CD8-positive, alpha-beta memory T cell (primary cell): ENCODE measurements at regions not wholly inside any gene's neighbourhood (a gene's known extent, or its start where the extent isn't known, plus 50 kb on each side); places are given as distances from the start of the nearest gene placed in this dataset.

ENCODE experiments used
- CTCF ChIA-PET: fragments of 350-600 bp; sonication (Branson Sonifier 250); formaldehyde crosslinking; loops from one replicate; lab custom pipeline; 2021; ENCODE audit warnings: antibody characterized with exemption; lab: Charles Lee
- POLR2A ChIA-PET: fragments of 350-600 bp; sonication (Branson Sonifier 250); formaldehyde crosslinking; loops from one replicate; lab custom pipeline; 2021; ENCODE audit warnings: antibody characterized with exemption; lab: Charles Lee
- DNase-seq, 5 donors: peaks; one replicate each; pipeline versions ENCODE4 v3.0.0 to v3.0.0-alpha.2; 2020 to 2022; ENCODE audit warnings: mixed read lengths in 1 of 5
- H3K27ac ChIP-seq: one replicate; pipeline ENCODE4 v1.7.0; 2013; ENCODE audit warnings: low read depth, mild to moderate bottlenecking, low read length, moderate library complexity
- H3K27me3 ChIP-seq: 2 replicates; pipeline ENCODE4 v1.7.0; 2013; ENCODE audit warnings: low read length, mild to moderate bottlenecking; ENCODE audit not compliant: insufficient read depth, poor library complexity, severe bottlenecking
- H3K36me3 ChIP-seq: 2 replicates; pipeline ENCODE4 v1.7.0; 2013; ENCODE audit warnings: mild to moderate bottlenecking, low read length, moderate library complexity; ENCODE audit not compliant: insufficient read depth
- H3K4me1 ChIP-seq: 2 replicates; pipeline ENCODE4 v1.7.0; 2013; ENCODE audit warnings: mild to moderate bottlenecking, low read length, moderate library complexity; ENCODE audit not compliant: insufficient read depth
- H3K4me3 ChIP-seq: 2 replicates; pipeline ENCODE4 v1.7.0; 2013; ENCODE audit warnings: mild to moderate bottlenecking, low read length
- H3K9me3 ChIP-seq: 2 replicates; pipeline ENCODE4 v1.7.0; 2013; ENCODE audit warnings: mild to moderate bottlenecking, low read length
- H3K27ac Mint-ChIP-seq, 8 donors: one replicate each; pipeline ENCODE4 v1.8.0; 2020 to 2021; ENCODE audit warnings: mixed read lengths in 8 of 8, mild to moderate bottlenecking in 6 of 8, inconsistent platforms in 3 of 8, moderate library complexity in 3 of 8
- H3K27me3 Mint-ChIP-seq, 2 donors: one replicate each; pipeline ENCODE4 v1.8.0; 2020 to 2021; ENCODE audit warnings: mixed read lengths in 2 of 2, mild to moderate bottlenecking in 1 of 2, moderate library complexity in 1 of 2
- H3K36me3 Mint-ChIP-seq, 3 donors: one replicate each; pipeline ENCODE4 v1.8.0; 2020 to 2021; ENCODE audit warnings: mixed read lengths in 3 of 3, inconsistent platforms in 1 of 3, mild to moderate bottlenecking in 1 of 3
- H3K4me1 Mint-ChIP-seq, 3 donors: one replicate each; pipeline ENCODE4 v1.8.0; 2020 to 2021; ENCODE audit warnings: mixed read lengths in 3 of 3, inconsistent platforms in 1 of 3, mild to moderate bottlenecking in 1 of 3
- H3K4me3 Mint-ChIP-seq, 7 donors: one replicate each; pipeline ENCODE4 v1.8.0; 2020 to 2021; ENCODE audit warnings: mixed read lengths in 7 of 7, mild to moderate bottlenecking in 6 of 7, moderate library complexity in 4 of 7, inconsistent platforms in 2 of 7
- H3K9me3 Mint-ChIP-seq, 5 donors: one replicate each; pipeline ENCODE4 v1.8.0; 2020 to 2022; ENCODE audit warnings: mixed read lengths in 5 of 5, mild to moderate bottlenecking in 3 of 5, moderate library complexity in 2 of 5, inconsistent platforms in 1 of 5

DNA sequence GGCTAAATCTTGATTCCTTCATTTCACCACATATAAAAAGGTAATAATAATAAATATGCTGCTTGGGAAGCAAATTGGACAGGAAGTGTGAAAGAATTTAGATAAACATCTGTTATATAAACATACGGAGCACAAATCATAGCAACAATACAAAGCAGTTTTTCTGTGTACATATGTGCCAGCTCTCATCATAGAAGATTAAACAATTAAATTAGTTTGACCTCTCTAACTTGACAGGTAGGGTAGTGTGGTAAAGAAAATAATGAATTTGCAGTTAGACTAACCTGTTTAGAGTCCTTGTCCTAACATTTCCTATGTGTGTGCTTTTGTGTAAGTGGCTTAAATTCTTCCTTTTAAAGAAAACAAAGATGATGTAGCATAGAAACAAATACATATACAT, 995.7 kb upstream of the TENM4 start:
- no peaks in the 10 kb centered on the region for H3K27me3 ChIP-seq
- no peak overlapping the region for H3K27ac Mint-ChIP-seq
- DNase-seq: no peak
- no peaks in the 10 kb centered on the region for H3K36me3 ChIP-seq
- no peaks in the 10 kb centered on the region for H3K4me1 ChIP-seq
- POLR2A ChIA-PET: no interaction called here
- CTCF ChIA-PET: no interaction called here
- H3K27me3 Mint-ChIP-seq: no peaks in the 10 kb centered on the region
- H3K4me3 ChIP-seq: no peak overlapping the region
- H3K36me3 Mint-ChIP-seq: no peaks in the 10 kb centered on the region
- no peak overlapping the region for H3K4me3 Mint-ChIP-seq
- no peaks in the 10 kb centered on the region for H3K9me3 ChIP-seq
- peaks cover 5 to 14% (median 14%) of the 10 kb centered on the region in 5 donors for H3K9me3 Mint-ChIP-seq
- no peaks in the 10 kb centered on the region for H3K4me1 Mint-ChIP-seq
- no peak overlapping the region for H3K27ac ChIP-seq

- no peaks in the 10 kb centered on the region for H3K4me1 Mint-ChIP-seq
- no peak overlapping the region for H3K27ac Mint-ChIP-seq
- no peaks in the 10 kb centered on the region for H3K27me3 Mint-ChIP-seq
- no peaks in the 10 kb centered on the region for H3K27me3 ChIP-seq
- no peaks in the 10 kb centered on the region for H3K36me3 Mint-ChIP-seq
- no peak overlapping the region for H3K4me3 ChIP-seq
- H3K9me3 Mint-ChIP-seq: peaks cover 6 to 19% (median 11%) of the 10 kb centered on the region in 5 donors
- POLR2A ChIA-PET: no interaction called here
- CTCF ChIA-PET: no interaction called here
- H3K9me3 ChIP-seq: no peaks in the 10 kb centered on the region
- H3K27ac ChIP-seq: no peak overlapping the region
- no peaks in the 10 kb centered on the region for H3K4me1 ChIP-seq
- no peak overlapping the region for H3K4me3 Mint-ChIP-seq
- no peaks in the 10 kb centered on the region for H3K36me3 ChIP-seq
- no peak for DNase-seq
Measured at GRCh38 chr11:80435345-80435744, 994.5 kb upstream of the TENM4 start.

GRCh38 chr11:80432057-80432456, 991.2 kb upstream of the TENM4 start:
- H3K9me3 ChIP-seq: no peaks in the 10 kb centered on the region
- Mint-ChIP-seq H3K36me3 (no peaks in the 10 kb centered on the region), H3K27me3 (no peaks in the 10 kb centered on the region), H3K4me3 (no peak overlapping the region), H3K4me1 (no peaks in the 10 kb centered on the region), H3K9me3 (peaks cover 5 to 20% (median 12%) of the 10 kb centered on the region in 5 donors), H3K27ac (no peak overlapping the region)
- H3K27ac ChIP-seq: no peak overlapping the region
- no peaks in the 10 kb centered on the region for H3K36me3 ChIP-seq
- H3K27me3 ChIP-seq: no peaks in the 10 kb centered on the region
- H3K4me1 ChIP-seq: no peaks in the 10 kb centered on the region
- CTCF ChIA-PET: interaction anchor here (1.4 kb wide), 1 partner anchor 8 kb away, joined by 3 read pairs; no protein-coding TSS in a partner anchor
- no peak for DNase-seq
- H3K4me3 ChIP-seq: no peak overlapping the region
- POLR2A ChIA-PET: no interaction called here

GRCh38 chr11:80424012-80424695, 983.3 kb upstream of the TENM4 start:
- Histone ChIP-seq H3K9me3 (no peaks in the 10 kb centered on the region), H3K27ac (no peak overlapping the region), H3K4me3 (no peak overlapping the region), H3K27me3 (no peaks in the 10 kb centered on the region), H3K36me3 (no peaks in the 10 kb centered on the region), H3K4me1 (no peaks in the 10 kb centered on the region)
- CTCF ChIA-PET: interaction anchor here (1.3 kb wide), 1 partner anchor 9 kb away, joined by 3 read pairs; no protein-coding TSS in a partner anchor
- H3K27ac Mint-ChIP-seq: no peak overlapping the region
- H3K27me3 Mint-ChIP-seq: peaks cover 0 to 2% of the 10 kb centered on the region in 2 donors
- H3K4me1 Mint-ChIP-seq: no peaks in the 10 kb centered on the region
- DNase-seq: no peak
- POLR2A ChIA-PET: no interaction called here
- no peak overlapping the region for H3K4me3 Mint-ChIP-seq
- peaks cover 0 to 15% (median 4%) of the 10 kb centered on the region in 5 donors for H3K9me3 Mint-ChIP-seq
- H3K36me3 Mint-ChIP-seq: no peaks in the 10 kb centered on the region

DNA sequence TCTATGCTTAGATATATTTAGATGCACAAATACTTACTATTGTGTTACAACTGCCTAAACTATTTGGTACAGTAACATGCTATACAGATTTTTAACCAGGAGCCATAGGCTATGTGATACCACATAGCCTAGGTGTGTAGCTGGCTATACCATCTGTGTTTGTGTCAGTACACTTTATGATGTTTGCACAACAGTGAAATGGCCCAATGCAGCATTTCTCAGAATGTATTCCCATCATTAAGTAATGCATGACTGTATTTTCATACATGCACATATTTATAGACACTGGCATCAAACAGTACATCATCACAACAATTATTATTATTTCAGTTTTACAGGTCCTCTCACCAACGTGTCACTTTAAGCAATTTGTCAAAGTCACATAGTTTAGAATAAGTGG, 979.5 kb upstream of the TENM4 start:
- Histone ChIP-seq H3K36me3 (no peaks in the 10 kb centered on the region), H3K4me1 (no peaks in the 10 kb centered on the region), H3K27ac (no peak overlapping the region), H3K27me3 (no peaks in the 10 kb centered on the region), H3K9me3 (no peaks in the 10 kb centered on the region), H3K4me3 (no peak overlapping the region)
- Mint-ChIP-seq H3K36me3 (no peaks in the 10 kb centered on the region), H3K9me3 (peaks cover 1 to 22% (median 6%) of the 10 kb centered on the region in 5 donors), H3K4me1 (no peaks in the 10 kb centered on the region), H3K27ac (no peak overlapping the region), H3K4me3 (no peak overlapping the region), H3K27me3 (peaks cover 0 to 2% of the 10 kb centered on the region in 2 donors)
- DNase-seq: no peak
- ChIA-PET CTCF (no interaction called here), POLR2A (no interaction called here)

DNA sequence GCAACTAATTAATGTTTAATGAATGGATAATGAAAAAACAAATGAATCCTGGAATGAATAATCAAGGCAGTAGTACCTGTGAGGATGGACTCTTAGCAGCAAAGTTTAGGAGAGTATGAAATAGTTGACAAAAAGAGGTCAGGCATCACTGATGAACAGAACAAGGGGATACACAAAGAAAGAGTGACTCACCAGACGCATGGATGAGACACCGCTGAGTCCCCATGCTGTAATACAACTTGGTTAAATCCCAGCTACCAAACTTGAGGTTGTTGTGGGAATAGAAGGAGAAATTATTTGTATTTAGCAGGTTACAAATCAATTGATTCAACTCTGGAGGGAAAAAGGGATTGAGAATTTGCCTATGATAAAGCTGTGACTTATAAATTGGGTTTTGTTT, 976.9 kb upstream of the TENM4 start:
- Mint-ChIP-seq H3K4me3 (no peak overlapping the region), H3K27ac (no peak overlapping the region), H3K9me3 (peaks cover 5 to 27% (median 5%) of the 10 kb centered on the region in 5 donors), H3K4me1 (no peaks in the 10 kb centered on the region), H3K36me3 (no peaks in the 10 kb centered on the region), H3K27me3 (no peaks in the 10 kb centered on the region)
- Histone ChIP-seq H3K36me3 (no peaks in the 10 kb centered on the region), H3K4me3 (no peak overlapping the region), H3K9me3 (no peaks in the 10 kb centered on the region), H3K27ac (no peak overlapping the region), H3K4me1 (no peaks in the 10 kb centered on the region), H3K27me3 (no peaks in the 10 kb centered on the region)
- ChIA-PET CTCF (no interaction called here), POLR2A (no interaction called here)
- DNase-seq: no peak

- H3K36me3 Mint-ChIP-seq: no peaks in the 10 kb centered on the region
Measured at GRCh38 chr11:80415580-80415979, 974.8 kb upstream of the TENM4 start.

DNA sequence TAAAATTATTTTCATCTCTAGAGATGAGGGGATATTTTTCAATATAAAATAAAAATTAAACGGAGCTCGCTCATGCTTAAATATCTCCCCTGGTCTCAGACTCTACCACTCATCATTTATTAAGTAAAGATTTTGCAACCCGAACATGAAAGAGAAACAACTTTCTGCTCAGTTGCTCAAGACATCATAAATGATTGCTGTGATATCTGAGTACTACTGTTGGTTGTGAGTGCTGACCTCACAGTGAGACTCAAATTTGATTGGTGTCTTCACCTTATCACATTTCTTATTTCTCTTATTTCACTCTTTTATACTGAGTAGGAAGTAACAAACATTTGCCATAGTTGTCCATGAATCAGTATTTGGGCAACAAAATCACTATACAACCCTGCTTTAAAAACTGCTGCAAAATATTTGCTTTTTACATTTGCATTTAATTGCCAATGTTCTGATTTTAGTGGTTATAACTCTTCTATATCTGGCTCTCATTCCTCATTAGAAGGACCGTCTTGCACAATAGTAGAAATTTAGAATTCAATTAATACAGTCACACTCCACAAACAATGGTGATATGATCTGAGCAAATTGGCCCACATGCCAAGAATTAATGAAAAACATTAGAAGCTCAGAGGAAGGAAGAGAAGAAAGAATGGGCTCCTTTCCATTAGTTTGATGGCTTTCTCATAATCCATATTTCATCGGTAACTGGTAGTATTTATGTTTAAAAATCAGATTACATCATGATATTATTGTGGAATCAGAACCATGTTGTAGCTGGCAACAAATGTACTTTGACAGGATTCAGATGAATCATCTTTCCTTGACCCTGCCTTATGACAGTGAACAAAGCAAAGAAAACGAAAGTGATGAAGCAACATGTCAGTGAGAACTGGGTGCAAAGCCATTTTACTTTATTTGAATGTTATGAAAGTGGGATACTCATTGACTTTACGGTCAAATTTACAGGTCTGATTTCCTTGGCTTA, 973.6 kb upstream of the TENM4 start:
- Mint-ChIP-seq H3K36me3 (no peaks in the 10 kb centered on the region), H3K4me1 (no peaks in the 10 kb centered on the region), H3K9me3 (peaks cover 6 to 30% (median 12%) of the 10 kb centered on the region in 5 donors), H3K27me3 (no peaks in the 10 kb centered on the region), H3K4me3 (no peak overlapping the region), H3K27ac (no peak overlapping the region)
- no peak for DNase-seq
- H3K4me3 ChIP-seq: no peak overlapping the region
- no peaks in the 10 kb centered on the region for H3K27me3 ChIP-seq
- H3K27ac ChIP-seq: no peak overlapping the region
- ChIA-PET CTCF (no interaction called here), POLR2A (no interaction called here)
- no peaks in the 10 kb centered on the region for H3K4me1 ChIP-seq
- no peaks in the 10 kb centered on the region for H3K36me3 ChIP-seq
- H3K9me3 ChIP-seq: no peaks in the 10 kb centered on the region

More at GRCh38 chr11:80415580-80415979, 974.8 kb upstream of the TENM4 start:
- Histone ChIP-seq H3K9me3 (no peaks in the 10 kb centered on the region), H3K4me3 (no peak overlapping the region), H3K4me1 (no peaks in the 10 kb centered on the region), H3K27me3 (no peaks in the 10 kb centered on the region), H3K36me3 (no peaks in the 10 kb centered on the region), H3K27ac (no peak overlapping the region)
- ChIA-PET POLR2A (no interaction called here), CTCF (no interaction called here)
- Mint-ChIP-seq H3K27ac (no peak overlapping the region), H3K4me1 (no peaks in the 10 kb centered on the region), H3K9me3 (peaks cover 5 to 29% (median 12%) of the 10 kb centered on the region in 5 donors), H3K4me3 (no peak overlapping the region), H3K27me3 (no peaks in the 10 kb centered on the region)
- DNase-seq: no peak
